DOHH2 (cell line): ENCODE measurements at regions not wholly inside any gene's neighbourhood (a gene's known extent, or its start where the extent isn't known, plus 50 kb on each side); places are given as distances from the start of the nearest gene placed in this dataset.

Experiments used
- CTCF ChIP-seq: fragments of 200-600 bp; sonication (generic); IDR thresholded peaks from one replicate; pipeline ENCODE4 v1.5.1; 2014; ENCODE audit warnings: antibody characterized with exemption, mild to moderate bottlenecking, low read depth, low read length; ENCODE audit not compliant: poor library complexity, severe bottlenecking
- EZH2phosphoT487 ChIP-seq: fragments of 200-600 bp; sonication (generic); IDR thresholded peaks from 2 replicates; pipeline ENCODE4 v1.6.1; 2017; ENCODE audit warnings: borderline replicate concordance, mild to moderate bottlenecking, antibody characterized with exemption, low read length, moderate library complexity, mixed read lengths

- TF ChIP-seq CTCF (no peak), EZH2phosphoT487 (no peak)
Measured at GRCh38 chr3:43784640-43785011, 93.9 kb downstream of the ABHD5 start.
